Mucosa of descending colon (tissue), 3 donors: ENCODE measurements at regions not wholly inside any gene's neighbourhood (a gene's known extent, or its start where the extent isn't known, plus 50 kb on each side); places are given as distances from the start of the nearest gene placed in this dataset.

ENCODE experiments used
- ATAC-seq: fragments of 200-7000 bp; cut with Tn5 transposase; one replicate; pipeline ENCODE4 v1.9.1; 2020; ENCODE audit warnings: mild to moderate bottlenecking, moderate library complexity
- DNase-seq, 3 donors: peaks; one replicate each; pipeline ENCODE4 v3.0.0-alpha.2; 2020
- H3K36me3 ChIP-seq: fragments of 200-600 bp; one replicate; pipeline ENCODE4 v1.8.0; 2021; ENCODE audit warnings: low read depth, mild to moderate bottlenecking
- H3K4me1 ChIP-seq: fragments of 200-600 bp; one replicate; pipeline ENCODE4 v1.8.0; 2021; ENCODE audit warnings: low read depth, mild to moderate bottlenecking
- H3K4me3 ChIP-seq: fragments of 200-600 bp; one replicate; pipeline ENCODE4 v1.8.0; 2021; ENCODE audit warnings: mild to moderate bottlenecking
- H3K9me3 ChIP-seq: fragments of 200-600 bp; one replicate; pipeline ENCODE4 v1.8.0; 2021; ENCODE audit warnings: mild to moderate bottlenecking
- intact Hi-C, 2 donors: fragments of 100-400 bp; cut with DNase I in 1 of 2; cut with micrococcal nuclease in 1 of 2; formaldehyde crosslinking; loops; one replicate each; pipeline versions ENCODE4 v1.11.0 to v1.11.1; 2022; cut with DNase I, micrococcal nuclease
- TF ChIP-seq, protein P1 (sequence below): fragments of 200-600 bp; IDR thresholded peaks from one replicate; pipeline ENCODE4 v1.8.0; 2022; ENCODE audit warnings: antibody characterized with exemption, mild to moderate bottlenecking
- donor health status: DM: no; HTN: no; CAD: no; lungs with moderate emphysema.
- donor health status: DM: no; HTN: no; CAD: no.
- donor health status: DM: no; HTN: yes; CAD: no.

DNA sequence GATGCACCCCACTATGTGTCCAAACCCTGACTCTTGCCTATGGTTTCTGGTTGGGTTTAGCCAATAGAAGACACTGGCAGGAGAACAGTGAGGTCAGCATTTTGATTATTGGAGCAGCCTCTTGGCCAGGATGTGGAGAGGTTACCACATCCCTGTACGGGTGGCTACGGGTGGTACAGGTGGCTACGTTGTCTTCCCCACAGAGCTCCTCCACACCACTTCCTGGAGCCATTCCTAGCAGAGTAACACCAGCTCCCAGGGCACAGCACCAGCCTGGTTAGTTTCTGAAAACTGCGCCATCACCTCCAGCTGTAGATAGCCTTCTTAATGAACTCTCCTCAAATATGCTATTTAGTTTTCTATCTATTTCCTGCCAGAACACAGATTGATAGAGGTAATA lies 445.2 kb downstream of the INHBA start:
- DNase-seq (no peak), ATAC-seq (no peak)
- TF ChIP-seq, protein P1, sequence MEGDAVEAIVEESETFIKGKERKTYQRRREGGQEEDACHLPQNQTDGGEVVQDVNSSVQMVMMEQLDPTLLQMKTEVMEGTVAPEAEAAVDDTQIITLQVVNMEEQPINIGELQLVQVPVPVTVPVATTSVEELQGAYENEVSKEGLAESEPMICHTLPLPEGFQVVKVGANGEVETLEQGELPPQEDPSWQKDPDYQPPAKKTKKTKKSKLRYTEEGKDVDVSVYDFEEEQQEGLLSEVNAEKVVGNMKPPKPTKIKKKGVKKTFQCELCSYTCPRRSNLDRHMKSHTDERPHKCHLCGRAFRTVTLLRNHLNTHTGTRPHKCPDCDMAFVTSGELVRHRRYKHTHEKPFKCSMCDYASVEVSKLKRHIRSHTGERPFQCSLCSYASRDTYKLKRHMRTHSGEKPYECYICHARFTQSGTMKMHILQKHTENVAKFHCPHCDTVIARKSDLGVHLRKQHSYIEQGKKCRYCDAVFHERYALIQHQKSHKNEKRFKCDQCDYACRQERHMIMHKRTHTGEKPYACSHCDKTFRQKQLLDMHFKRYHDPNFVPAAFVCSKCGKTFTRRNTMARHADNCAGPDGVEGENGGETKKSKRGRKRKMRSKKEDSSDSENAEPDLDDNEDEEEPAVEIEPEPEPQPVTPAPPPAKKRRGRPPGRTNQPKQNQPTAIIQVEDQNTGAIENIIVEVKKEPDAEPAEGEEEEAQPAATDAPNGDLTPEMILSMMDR, result no peak
- no peaks in the 10 kb centered on the region for H3K4me1 ChIP-seq
- no peaks in the 10 kb centered on the region for H3K36me3 ChIP-seq
- intact Hi-C loops, result no loop called here
- no peaks in the 10 kb centered on the region for H3K9me3 ChIP-seq
- no peak overlapping the region for H3K4me3 ChIP-seq

DNA sequence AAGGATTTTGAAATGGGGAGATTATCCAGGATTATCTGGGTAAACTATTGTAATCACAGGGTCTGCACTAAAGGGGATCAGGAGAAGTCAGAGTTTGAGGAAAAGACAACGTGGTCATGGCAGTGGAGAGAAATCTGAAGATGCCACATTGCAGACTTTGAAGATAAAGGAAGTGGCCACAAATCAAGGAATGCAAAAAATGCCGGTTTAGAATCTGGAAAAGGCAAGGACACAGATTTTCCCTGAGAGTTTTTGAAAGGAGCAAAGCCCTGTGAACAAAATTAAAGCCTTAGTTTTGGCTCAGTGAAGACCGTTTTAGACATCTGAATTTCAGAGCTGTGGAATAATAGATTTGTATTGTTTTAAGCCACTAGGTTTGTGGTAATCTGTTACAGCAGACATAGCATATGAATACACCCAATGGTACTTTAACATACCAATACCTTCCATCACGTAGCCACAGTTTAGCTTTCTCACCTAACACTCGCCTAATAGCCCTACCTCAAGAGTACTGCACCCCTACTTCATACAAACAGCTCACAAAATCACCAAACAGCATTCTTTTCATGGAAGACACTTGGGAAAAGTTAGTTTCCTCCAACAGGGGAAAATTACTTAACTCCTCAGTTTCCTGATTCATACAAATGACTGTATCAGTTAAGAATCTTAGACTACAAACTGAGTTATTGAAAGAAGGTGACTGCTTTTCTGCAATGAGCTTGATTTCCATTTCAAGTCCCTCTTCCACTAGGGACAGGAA lies 446.5 kb downstream of the INHBA start:
- H3K4me1 ChIP-seq, result no peaks in the 10 kb centered on the region
- DNase-seq (no peak), ATAC-seq (no peak)
- intact Hi-C loops, result no loop called here
- no peaks in the 10 kb centered on the region for H3K9me3 ChIP-seq
- TF ChIP-seq, protein P1, result no peak
- no peaks in the 10 kb centered on the region for H3K36me3 ChIP-seq
- no peak overlapping the region for H3K4me3 ChIP-seq

DNA sequence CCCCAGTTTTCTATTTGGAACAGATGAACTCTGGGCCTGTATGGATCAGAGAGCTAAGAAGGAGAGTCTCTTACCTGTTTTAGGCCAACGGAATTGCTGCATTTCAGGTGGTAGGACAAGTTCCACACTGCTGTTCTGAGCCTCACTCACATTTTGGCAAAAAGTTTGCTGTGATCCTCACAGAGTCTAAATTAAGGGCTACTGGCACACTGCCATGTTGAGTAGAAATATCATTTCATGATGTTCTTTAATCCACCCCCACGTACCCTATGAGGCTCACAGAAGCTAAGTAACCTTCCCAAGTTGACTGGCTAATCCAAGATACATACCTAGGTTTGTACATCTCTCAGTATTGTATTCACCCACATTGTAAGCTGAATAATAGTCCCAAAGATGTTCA lies 447.2 kb downstream of the INHBA start:
- TF ChIP-seq, protein P1, result no peak
- DNase-seq (no peak), ATAC-seq (no peak)
- no peak overlapping the region for H3K4me3 ChIP-seq
- no peaks in the 10 kb centered on the region for H3K4me1 ChIP-seq
- H3K36me3 ChIP-seq, result no peaks in the 10 kb centered on the region
- intact Hi-C loops, result no loop called here
- H3K9me3 ChIP-seq, result no peaks in the 10 kb centered on the region

DNA sequence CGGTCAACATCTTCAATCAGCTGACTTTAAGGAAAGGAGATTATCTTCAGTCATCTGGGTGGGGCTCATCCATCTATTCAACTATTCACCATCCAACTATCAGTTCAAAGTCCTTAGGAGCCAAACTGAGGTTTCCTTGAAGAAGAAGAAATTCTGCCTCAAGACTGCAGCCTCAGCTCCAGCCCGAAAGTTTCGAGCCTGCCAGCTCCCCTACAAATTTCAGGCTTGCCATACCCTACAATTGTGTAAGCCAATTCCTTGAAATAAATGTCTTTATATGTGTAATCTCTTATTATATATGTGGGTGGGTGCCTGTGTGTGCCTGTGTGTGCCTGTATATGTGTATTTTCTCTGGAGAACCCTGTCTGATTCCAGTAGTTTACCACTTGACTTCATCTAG lies 447.8 kb downstream of the INHBA start:
- ATAC-seq (no peak), DNase-seq (no peak)
- no peak overlapping the region for H3K4me3 ChIP-seq
- TF ChIP-seq, protein P1, result no peak
- H3K9me3 ChIP-seq, result no peaks in the 10 kb centered on the region
- H3K4me1 ChIP-seq, result no peaks in the 10 kb centered on the region
- intact Hi-C loops, result no loop called here
- no peaks in the 10 kb centered on the region for H3K36me3 ChIP-seq

DNA sequence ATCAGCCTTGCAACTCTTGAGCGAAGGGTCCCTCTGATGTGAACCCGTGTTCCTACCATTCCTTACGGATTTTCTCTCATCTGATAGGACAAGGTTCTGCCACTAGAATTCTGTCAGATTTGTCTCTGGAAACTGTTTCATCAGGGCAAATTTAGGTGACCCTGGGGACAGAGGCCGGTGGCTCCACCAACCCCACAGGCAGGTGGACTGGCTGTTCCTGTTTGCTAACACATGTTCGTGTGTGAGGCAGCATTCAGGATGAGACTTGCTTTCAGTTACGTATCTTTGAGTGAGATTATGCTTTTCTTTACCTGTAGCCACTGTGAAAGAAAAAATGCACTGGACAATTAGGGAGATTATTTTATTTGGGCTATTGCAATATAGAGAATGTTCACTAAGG lies 449.9 kb downstream of the INHBA start:
- Histone ChIP-seq H3K4me1 (no peaks in the 10 kb centered on the region), H3K36me3 (no peaks in the 10 kb centered on the region), H3K4me3 (no peak overlapping the region), H3K9me3 (no peaks in the 10 kb centered on the region)
- intact Hi-C loops, result no loop called here
- ATAC-seq (no peak), DNase-seq (no peak)
- TF ChIP-seq, protein P1, result no peak

DNA sequence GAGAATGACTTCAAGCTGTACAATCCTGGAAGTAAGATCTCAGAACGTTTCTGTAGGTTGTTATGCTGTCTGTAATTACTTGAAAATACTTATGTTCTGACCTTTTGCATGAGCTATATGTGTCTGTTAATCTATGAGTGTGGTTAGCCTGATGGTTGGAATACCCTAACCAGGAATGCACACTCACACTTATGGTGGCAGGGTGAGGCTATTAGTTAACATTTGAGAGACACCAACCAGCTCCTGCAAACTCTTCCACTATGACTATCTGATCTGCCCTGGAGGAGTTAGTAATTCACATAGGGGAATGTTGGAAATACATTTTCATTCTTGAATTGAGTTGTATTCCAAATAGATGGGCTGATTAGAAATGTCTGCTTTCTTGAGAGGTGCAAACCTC lies 450.3 kb downstream of the INHBA start:
- no peak for ATAC-seq
- Histone ChIP-seq H3K4me3 (no peak overlapping the region), H3K36me3 (no peaks in the 10 kb centered on the region), H3K9me3 (no peaks in the 10 kb centered on the region), H3K4me1 (no peaks in the 10 kb centered on the region)
- intact Hi-C loops, result no loop called here
- DNase-seq, result no peak
- TF ChIP-seq, protein P1, result no peak
